ENCODE measurements at regions not wholly inside any gene's neighbourhood (a gene's known extent, or its start where the extent isn't known, plus 50 kb on each side); places are given as distances from the start of the nearest gene placed in this dataset.

DNA sequence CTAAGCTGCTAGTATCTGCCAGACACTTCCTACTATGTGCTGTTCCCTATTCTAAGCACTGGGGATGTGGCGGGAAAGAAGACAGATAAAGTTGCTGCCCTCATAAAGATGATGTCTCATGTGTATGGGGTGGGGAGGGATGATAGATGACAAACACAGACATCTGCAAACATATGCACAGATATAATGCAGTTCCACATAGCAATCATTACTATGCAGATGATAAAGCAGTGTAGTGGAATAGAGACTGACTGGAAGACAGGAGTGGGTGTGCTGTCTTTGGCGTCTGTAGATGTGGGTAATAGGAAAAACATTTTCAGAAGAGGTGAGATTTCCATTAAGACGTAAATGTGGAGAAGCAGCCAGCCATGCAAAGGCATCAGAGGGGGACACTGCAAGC lies 243.6 kb downstream of the DPY19L2 start:
- no peaks in the 10 kb centered on the region for H3K79me1 ChIP-seq (ENCODE audit: insufficient read depth, low read depth, low read length, poor library complexity, severe bottlenecking)
- WGBS (ENCODE audit: extremely low coverage, insufficient read length, low lambda C conversion rate), result no CpG with 5 or more reads among the region's 3 CpGs
- TF ChIP-seq, protein P1, sequence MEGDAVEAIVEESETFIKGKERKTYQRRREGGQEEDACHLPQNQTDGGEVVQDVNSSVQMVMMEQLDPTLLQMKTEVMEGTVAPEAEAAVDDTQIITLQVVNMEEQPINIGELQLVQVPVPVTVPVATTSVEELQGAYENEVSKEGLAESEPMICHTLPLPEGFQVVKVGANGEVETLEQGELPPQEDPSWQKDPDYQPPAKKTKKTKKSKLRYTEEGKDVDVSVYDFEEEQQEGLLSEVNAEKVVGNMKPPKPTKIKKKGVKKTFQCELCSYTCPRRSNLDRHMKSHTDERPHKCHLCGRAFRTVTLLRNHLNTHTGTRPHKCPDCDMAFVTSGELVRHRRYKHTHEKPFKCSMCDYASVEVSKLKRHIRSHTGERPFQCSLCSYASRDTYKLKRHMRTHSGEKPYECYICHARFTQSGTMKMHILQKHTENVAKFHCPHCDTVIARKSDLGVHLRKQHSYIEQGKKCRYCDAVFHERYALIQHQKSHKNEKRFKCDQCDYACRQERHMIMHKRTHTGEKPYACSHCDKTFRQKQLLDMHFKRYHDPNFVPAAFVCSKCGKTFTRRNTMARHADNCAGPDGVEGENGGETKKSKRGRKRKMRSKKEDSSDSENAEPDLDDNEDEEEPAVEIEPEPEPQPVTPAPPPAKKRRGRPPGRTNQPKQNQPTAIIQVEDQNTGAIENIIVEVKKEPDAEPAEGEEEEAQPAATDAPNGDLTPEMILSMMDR (conservative IDR thresholded peaks at IDR 0.05), result no peak

More for the DNA sequence above, 243.6 kb downstream of the DPY19L2 start:
- DNase-seq, result no peak
- Histone ChIP-seq H4K20me1 (ENCODE audit: control insufficient read depth, insufficient read depth, insufficient read length) (no peaks in the 10 kb centered on the region), H2AK5ac (ENCODE audit: insufficient read length, low read length) (no peak overlapping the region), H3K56ac (ENCODE audit: insufficient read length, low read depth, low read length) (no peak overlapping the region), H3K79me2 (ENCODE audit: insufficient read depth, low read length) (no peaks in the 10 kb centered on the region), H2BK20ac (ENCODE audit: low read depth, low read length, poor library complexity, severe bottlenecking) (no peak overlapping the region), H2BK15ac (ENCODE audit: low read depth, low read length) (no peak overlapping the region), H3K4me1 (ENCODE audit: insufficient read depth, low read length) (no peaks in the 10 kb centered on the region), H3K14ac (ENCODE audit: insufficient read depth, low read length) (no peak overlapping the region), H3K4ac (ENCODE audit: low read depth, low read length) (no peak overlapping the region), H3K27me3 (ENCODE audit: insufficient read depth, low read length) (no peaks in the 10 kb centered on the region), H2BK120ac (ENCODE audit: low read depth, low read length, poor library complexity, severe bottlenecking) (no peak overlapping the region), H3K23me2 (ENCODE audit: insufficient read length, low read depth, low read length, poor library complexity, severe bottlenecking) (no peaks in the 10 kb centered on the region), H4K5ac (ENCODE audit: insufficient read length, low read depth, low read length) (no peak overlapping the region), H3K9me3 (ENCODE audit: control insufficient read depth, low read depth, low read length) (no peaks in the 10 kb centered on the region), H3K9ac (ENCODE audit: extremely low read depth, insufficient read length, low read length) (no peak overlapping the region), H4K8ac (replicated peaks; ENCODE audit: insufficient read length, low read depth, low read length) (no peak overlapping the region), H2BK5ac (ENCODE audit: insufficient read length, low read length) (no peak overlapping the region), H2AFZ (ENCODE audit: low read length) (no peak overlapping the region), H2BK12ac (ENCODE audit: insufficient read length, low read depth, low read length) (no peak overlapping the region), H3K4me2 (ENCODE audit: insufficient read depth, insufficient read length, low read length) (no peak overlapping the region), H3K23ac (ENCODE audit: insufficient read length, low read depth, low read length) (no peak overlapping the region), H3K27ac (ENCODE audit: insufficient read length, low read depth, low read length) (no peak overlapping the region), H4K91ac (ENCODE audit: insufficient read length, low read depth, low read length) (no peak overlapping the region), H3K18ac (ENCODE audit: insufficient read length, low read depth, low read length) (no peak overlapping the region), H3T11ph (ENCODE audit: low read length) (no peak overlapping the region)
- Mint-ChIP-seq H3K36me3 (ENCODE audit: insufficient read depth in 1 of 3, low read depth in 3 of 3) (no peaks in the 10 kb centered on the region), H3K9me3 (peaks cover 0 to 1% of the 10 kb centered on the region in 2 experiments; a peak in 2 of 5 replicates), H3K27ac (no peak overlapping the region), H3K27me3 (ENCODE audit: low read depth) (no peaks in the 10 kb centered on the region), H3K4me3 (no peak overlapping the region), H3K4me1 (peaks cover 5 to 13% of the 10 kb centered on the region in 2 experiments; a peak in 3 of 4 replicates)
